ENCODE measurements at regions not wholly inside any gene's neighbourhood (a gene's known extent, or its start where the extent isn't known, plus 50 kb on each side); places are given as distances from the start of the nearest gene placed in this dataset.

DNA sequence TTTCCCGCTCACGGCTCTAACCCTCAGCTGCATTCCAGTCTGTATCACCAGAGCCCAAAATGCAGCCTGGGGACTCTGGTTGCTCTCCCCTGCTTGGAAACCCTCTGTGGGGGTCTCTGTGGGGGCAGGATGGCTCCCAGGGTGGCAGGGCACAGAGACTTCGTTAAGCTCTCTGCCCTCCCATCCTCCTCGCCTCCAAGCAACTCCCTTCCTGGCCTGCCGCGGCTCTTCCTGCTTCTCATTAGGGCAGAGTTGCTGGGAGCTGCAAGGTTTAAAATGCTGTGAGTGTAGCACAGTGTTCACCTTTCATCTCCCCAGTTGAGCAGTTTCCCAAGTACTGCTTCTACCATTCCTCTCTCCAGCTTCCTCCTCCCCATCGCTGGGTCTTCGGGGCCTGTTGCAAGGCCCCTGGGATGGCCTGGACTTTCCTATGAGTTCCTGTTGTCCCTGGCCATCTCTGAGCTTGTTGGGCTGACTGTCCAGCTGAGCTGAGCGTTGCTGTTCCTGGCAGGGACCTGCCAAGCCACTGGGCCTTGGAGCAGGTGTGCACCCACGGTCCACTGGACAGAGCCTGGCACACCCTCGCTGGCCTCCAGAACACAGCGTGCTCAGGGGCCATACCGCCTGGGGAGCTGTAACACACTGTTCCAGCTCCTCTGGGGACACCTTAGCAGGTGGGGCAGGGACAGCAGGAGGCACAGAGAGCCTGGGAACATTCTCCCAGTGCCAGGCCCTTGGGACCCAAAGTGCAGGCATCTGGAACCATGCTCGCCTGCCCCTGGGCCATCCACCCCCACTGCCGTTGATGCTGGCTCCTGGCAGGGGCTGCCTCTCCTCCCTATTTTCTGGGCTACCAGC is 188.4 kb downstream of the C9orf50 start:
- TF ChIP-seq, protein P1, sequence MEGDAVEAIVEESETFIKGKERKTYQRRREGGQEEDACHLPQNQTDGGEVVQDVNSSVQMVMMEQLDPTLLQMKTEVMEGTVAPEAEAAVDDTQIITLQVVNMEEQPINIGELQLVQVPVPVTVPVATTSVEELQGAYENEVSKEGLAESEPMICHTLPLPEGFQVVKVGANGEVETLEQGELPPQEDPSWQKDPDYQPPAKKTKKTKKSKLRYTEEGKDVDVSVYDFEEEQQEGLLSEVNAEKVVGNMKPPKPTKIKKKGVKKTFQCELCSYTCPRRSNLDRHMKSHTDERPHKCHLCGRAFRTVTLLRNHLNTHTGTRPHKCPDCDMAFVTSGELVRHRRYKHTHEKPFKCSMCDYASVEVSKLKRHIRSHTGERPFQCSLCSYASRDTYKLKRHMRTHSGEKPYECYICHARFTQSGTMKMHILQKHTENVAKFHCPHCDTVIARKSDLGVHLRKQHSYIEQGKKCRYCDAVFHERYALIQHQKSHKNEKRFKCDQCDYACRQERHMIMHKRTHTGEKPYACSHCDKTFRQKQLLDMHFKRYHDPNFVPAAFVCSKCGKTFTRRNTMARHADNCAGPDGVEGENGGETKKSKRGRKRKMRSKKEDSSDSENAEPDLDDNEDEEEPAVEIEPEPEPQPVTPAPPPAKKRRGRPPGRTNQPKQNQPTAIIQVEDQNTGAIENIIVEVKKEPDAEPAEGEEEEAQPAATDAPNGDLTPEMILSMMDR (IDR thresholded peaks at IDR 0.05), result no peak
- no peak for TF ChIP-seq ZFX (IDR thresholded peaks at IDR 0.05; ENCODE audit: borderline replicate concordance)

All from 22Rv1 (cell line).